WTC11 (cell line): ENCODE measurements at regions not wholly inside any gene's neighbourhood (a gene's known extent, or its start where the extent isn't known, plus 50 kb on each side); places are given as distances from the start of the nearest gene placed in this dataset.

Experiments used
- ATAC-seq: fragments of 200-7000 bp; cut with Tn5 transposase; 2 replicates; pipeline ENCODE4 v1.10.0; 2021; ENCODE audit warnings: mild to moderate bottlenecking, moderate library complexity
- CTCF ChIA-PET: fragments of 300-600 bp; sonication (Branson Sonifier 250); formaldehyde crosslinking; loops from one replicate; lab custom pipeline; 2021; ENCODE audit warnings: antibody characterized with exemption; lab: Charles Lee
- POLR2A ChIA-PET: fragments of 350-600 bp; sonication (Branson Sonifier 250); formaldehyde crosslinking; loops from one replicate; lab custom pipeline; 2021; ENCODE audit warnings: antibody characterized with exemption; lab: Charles Lee
- DNase-seq: peaks from one replicate; pipeline ENCODE4 v3.0.0; 2021; ENCODE audit warnings: low spot score
- H3K27ac Mint-ChIP-seq: 2 replicates; pipeline ENCODE4 v1.8.0; 2021; ENCODE audit warnings: mixed read lengths
- H3K27me3 Mint-ChIP-seq: 2 replicates; pipeline ENCODE4 v1.8.0; 2021; ENCODE audit warnings: low read depth, mild to moderate bottlenecking, moderate library complexity, mixed read lengths
- H3K36me3 Mint-ChIP-seq: 2 replicates; pipeline ENCODE4 v1.8.0; 2021; ENCODE audit warnings: mixed read lengths
- H3K4me1 Mint-ChIP-seq: 2 replicates; pipeline ENCODE4 v1.8.0; 2022; ENCODE audit warnings: mixed read lengths
- H3K4me3 Mint-ChIP-seq: 2 replicates; pipeline ENCODE4 v1.8.0; 2021; ENCODE audit warnings: mild to moderate bottlenecking, moderate library complexity, mixed read lengths
- H3K9me3 Mint-ChIP-seq: 2 replicates; pipeline ENCODE4 v1.8.0; 2021; ENCODE audit warnings: mixed read lengths
- CTCF ChIP-seq: fragments of 200-600 bp; IDR thresholded peaks from 2 replicates; pipeline ENCODE4 v1.8.0; 2022; ENCODE audit warnings: antibody characterized with exemption
- ELF4 ChIP-seq: sonication (generic); formaldehyde crosslinking; IDR thresholded peaks from 2 replicates; pipeline ENCODE4 v1.8.1; 2022; ENCODE audit warnings: low read depth, mild to moderate bottlenecking, moderate library complexity, missing genetic modification reagents
- ETV6 ChIP-seq: sonication (generic); formaldehyde crosslinking; IDR thresholded peaks from 2 replicates; pipeline ENCODE4 v1.8.1; 2022; ENCODE audit warnings: mild to moderate bottlenecking, missing genetic modification reagents
- HMGA2 ChIP-seq: fragments of 250-450 bp; sonication (Bioruptor Pico); IDR thresholded peaks from 2 replicates; pipeline ENCODE4 v1.4.0; 2021; ENCODE audit warnings: mild to moderate bottlenecking, moderate library complexity
- JAZF1 ChIP-seq: fragments of 250-450 bp; sonication (Bioruptor Pico); IDR thresholded peaks from 2 replicates; pipeline ENCODE4 v1.9.0; 2021; ENCODE audit warnings: moderate library complexity, mild to moderate bottlenecking, inconsistent platforms
- MXD4 ChIP-seq: fragments of 250-450 bp; sonication (Bioruptor Pico); IDR thresholded peaks from 2 replicates; pipeline ENCODE4 v1.8.0; 2021; ENCODE audit warnings: mild to moderate bottlenecking, moderate library complexity, borderline replicate concordance
- MYBL2 ChIP-seq: sonication (generic); formaldehyde crosslinking; IDR thresholded peaks from 2 replicates; pipeline ENCODE4 v1.8.1; 2023; ENCODE audit warnings: mild to moderate bottlenecking, moderate library complexity, missing genetic modification reagents
- NFE2L1 ChIP-seq: sonication (generic); formaldehyde crosslinking; IDR thresholded peaks from 2 replicates; pipeline ENCODE4 v1.8.1; 2023; ENCODE audit warnings: missing genetic modification reagents
- NR2C2 ChIP-seq: sonication (generic); formaldehyde crosslinking; IDR thresholded peaks from 2 replicates; pipeline ENCODE4 v1.8.0; 2022; ENCODE audit warnings: mild to moderate bottlenecking, missing genetic modification reagents
- OVOL2 ChIP-seq: fragments of 250-450 bp; sonication (Bioruptor Pico); IDR thresholded peaks from 2 replicates; pipeline ENCODE4 v1.9.0; 2021; ENCODE audit warnings: mild to moderate bottlenecking, borderline replicate concordance
- RORB ChIP-seq: fragments of 250-450 bp; sonication (Bioruptor Pico); IDR thresholded peaks from 2 replicates; pipeline ENCODE4 v1.9.0; 2021; ENCODE audit warnings: mild to moderate bottlenecking
- TEAD1 ChIP-seq: sonication (generic); formaldehyde crosslinking; IDR thresholded peaks from 2 replicates; pipeline ENCODE4 v1.8.0; 2022; ENCODE audit warnings: mild to moderate bottlenecking, missing genetic modification reagents
- TF ChIP-seq, protein P1 (sequence below): sonication (generic); formaldehyde crosslinking; IDR thresholded peaks from 2 replicates; pipeline ENCODE4 v1.8.1; 2023; ENCODE audit warnings: mild to moderate bottlenecking, missing genetic modification reagents, moderate library complexity
- TF ChIP-seq, protein P2 (sequence below): sonication (generic); formaldehyde crosslinking; IDR thresholded peaks from 2 replicates; pipeline ENCODE4 v1.8.1; 2022; ENCODE audit warnings: mild to moderate bottlenecking, missing genetic modification reagents, moderate library complexity, borderline replicate concordance
- TF ChIP-seq, protein P3 (sequence below): sonication (generic); formaldehyde crosslinking; IDR thresholded peaks from 2 replicates; pipeline ENCODE4 v1.8.0; 2022; ENCODE audit warnings: mild to moderate bottlenecking, missing genetic modification reagents
- TF ChIP-seq, protein P4 (sequence below): sonication (generic); formaldehyde crosslinking; IDR thresholded peaks from 2 replicates; pipeline ENCODE4 v1.8.1; 2022; ENCODE audit warnings: low read depth, missing genetic modification reagents, borderline replicate concordance
- TF ChIP-seq, protein P5 (sequence below): sonication (generic); formaldehyde crosslinking; IDR thresholded peaks from 2 replicates; pipeline ENCODE4 v1.8.0; 2022; ENCODE audit warnings: mild to moderate bottlenecking, missing genetic modification reagents
- TF ChIP-seq, protein P6 (sequence below): fragments of 250-450 bp; sonication (Bioruptor Pico); IDR thresholded peaks from 2 replicates; pipeline ENCODE4 v1.9.0; 2021; ENCODE audit warnings: mild to moderate bottlenecking
- TF ChIP-seq, protein P7 (sequence below): sonication (generic); formaldehyde crosslinking; IDR thresholded peaks from 2 replicates; pipeline ENCODE4 v1.8.1; 2022; ENCODE audit warnings: missing genetic modification reagents, borderline replicate concordance

DNA sequence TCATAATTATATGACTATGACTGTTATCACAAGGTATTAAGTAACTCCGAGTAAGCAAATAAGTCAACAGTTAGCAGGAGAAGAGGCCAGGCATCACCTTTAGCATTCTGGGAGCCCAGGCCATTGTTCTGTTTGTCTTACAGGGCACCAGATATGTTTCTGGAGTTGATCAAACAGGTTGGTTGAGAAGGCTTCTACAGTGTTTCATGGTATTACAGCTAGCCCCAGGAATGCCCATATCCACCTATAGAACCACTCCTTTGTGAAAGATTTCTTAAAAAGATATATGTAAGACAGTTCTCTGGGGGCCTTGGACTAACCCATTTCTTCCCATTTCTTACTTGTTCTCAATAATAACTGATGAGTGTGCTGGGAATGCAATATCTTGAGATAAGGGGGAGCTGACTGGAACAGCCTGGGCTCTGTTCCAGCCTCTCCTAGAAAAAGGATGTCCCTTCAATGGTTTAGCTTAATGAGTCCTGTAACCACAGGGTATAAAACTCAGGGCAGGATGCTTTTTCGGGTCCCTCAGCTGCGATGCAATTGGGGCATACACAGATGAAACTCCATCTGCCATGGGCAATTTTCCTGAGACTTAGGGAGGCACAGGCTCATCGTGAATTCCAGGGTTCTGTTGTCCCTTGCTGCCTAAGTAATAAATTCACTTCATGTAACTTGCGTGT, 286.4 kb downstream of the BAMBI start:
- POLR2A ChIA-PET: no interaction called here
- H3K36me3 Mint-ChIP-seq: no peaks in the 10 kb centered on the region
- TF ChIP-seq NR2C2 (CRISPR knock-in tag) (no peak), ELF4 (CRISPR knock-in tag) (no peak), NFE2L1 (CRISPR knock-in tag) (no peak), HMGA2 (CRISPR knock-in tag) (no peak), OVOL2 (no peak), CTCF (no peak), JAZF1 (CRISPR knock-in tag) (no peak), MYBL2 (CRISPR knock-in tag) (no peak), RORB (CRISPR knock-in tag) (no peak), MXD4 (CRISPR knock-in tag) (no peak), ETV6 (CRISPR knock-in tag) (no peak), TEAD1 (no peak)
- TF ChIP-seq, protein P1, sequence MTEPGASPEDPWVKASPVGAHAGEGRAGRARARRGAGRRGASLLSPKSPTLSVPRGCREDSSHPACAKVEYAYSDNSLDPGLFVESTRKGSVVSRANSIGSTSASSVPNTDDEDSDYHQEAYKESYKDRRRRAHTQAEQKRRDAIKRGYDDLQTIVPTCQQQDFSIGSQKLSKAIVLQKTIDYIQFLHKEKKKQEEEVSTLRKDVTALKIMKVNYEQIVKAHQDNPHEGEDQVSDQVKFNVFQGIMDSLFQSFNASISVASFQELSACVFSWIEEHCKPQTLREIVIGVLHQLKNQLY: no peak
- TF ChIP-seq, protein P2, sequence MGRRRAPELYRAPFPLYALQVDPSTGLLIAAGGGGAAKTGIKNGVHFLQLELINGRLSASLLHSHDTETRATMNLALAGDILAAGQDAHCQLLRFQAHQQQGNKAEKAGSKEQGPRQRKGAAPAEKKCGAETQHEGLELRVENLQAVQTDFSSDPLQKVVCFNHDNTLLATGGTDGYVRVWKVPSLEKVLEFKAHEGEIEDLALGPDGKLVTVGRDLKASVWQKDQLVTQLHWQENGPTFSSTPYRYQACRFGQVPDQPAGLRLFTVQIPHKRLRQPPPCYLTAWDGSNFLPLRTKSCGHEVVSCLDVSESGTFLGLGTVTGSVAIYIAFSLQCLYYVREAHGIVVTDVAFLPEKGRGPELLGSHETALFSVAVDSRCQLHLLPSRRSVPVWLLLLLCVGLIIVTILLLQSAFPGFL (CRISPR knock-in tag): no peak
- TF ChIP-seq, protein P3, sequence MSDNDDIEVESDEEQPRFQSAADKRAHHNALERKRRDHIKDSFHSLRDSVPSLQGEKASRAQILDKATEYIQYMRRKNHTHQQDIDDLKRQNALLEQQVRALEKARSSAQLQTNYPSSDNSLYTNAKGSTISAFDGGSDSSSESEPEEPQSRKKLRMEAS (CRISPR knock-in tag): no peak
- TF ChIP-seq, protein P4, sequence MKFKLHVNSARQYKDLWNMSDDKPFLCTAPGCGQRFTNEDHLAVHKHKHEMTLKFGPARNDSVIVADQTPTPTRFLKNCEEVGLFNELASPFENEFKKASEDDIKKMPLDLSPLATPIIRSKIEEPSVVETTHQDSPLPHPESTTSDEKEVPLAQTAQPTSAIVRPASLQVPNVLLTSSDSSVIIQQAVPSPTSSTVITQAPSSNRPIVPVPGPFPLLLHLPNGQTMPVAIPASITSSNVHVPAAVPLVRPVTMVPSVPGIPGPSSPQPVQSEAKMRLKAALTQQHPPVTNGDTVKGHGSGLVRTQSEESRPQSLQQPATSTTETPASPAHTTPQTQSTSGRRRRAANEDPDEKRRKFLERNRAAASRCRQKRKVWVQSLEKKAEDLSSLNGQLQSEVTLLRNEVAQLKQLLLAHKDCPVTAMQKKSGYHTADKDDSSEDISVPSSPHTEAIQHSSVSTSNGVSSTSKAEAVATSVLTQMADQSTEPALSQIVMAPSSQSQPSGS: no peak
- TF ChIP-seq, protein P5, sequence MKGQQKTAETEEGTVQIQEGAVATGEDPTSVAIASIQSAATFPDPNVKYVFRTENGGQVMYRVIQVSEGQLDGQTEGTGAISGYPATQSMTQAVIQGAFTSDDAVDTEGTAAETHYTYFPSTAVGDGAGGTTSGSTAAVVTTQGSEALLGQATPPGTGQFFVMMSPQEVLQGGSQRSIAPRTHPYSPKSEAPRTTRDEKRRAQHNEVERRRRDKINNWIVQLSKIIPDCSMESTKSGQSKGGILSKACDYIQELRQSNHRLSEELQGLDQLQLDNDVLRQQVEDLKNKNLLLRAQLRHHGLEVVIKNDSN (CRISPR knock-in tag): no peak
- TF ChIP-seq, protein P6, sequence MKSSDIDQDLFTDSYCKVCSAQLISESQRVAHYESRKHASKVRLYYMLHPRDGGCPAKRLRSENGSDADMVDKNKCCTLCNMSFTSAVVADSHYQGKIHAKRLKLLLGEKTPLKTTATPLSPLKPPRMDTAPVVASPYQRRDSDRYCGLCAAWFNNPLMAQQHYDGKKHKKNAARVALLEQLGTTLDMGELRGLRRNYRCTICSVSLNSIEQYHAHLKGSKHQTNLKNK (CRISPR knock-in tag): no peak
- TF ChIP-seq, protein P7, sequence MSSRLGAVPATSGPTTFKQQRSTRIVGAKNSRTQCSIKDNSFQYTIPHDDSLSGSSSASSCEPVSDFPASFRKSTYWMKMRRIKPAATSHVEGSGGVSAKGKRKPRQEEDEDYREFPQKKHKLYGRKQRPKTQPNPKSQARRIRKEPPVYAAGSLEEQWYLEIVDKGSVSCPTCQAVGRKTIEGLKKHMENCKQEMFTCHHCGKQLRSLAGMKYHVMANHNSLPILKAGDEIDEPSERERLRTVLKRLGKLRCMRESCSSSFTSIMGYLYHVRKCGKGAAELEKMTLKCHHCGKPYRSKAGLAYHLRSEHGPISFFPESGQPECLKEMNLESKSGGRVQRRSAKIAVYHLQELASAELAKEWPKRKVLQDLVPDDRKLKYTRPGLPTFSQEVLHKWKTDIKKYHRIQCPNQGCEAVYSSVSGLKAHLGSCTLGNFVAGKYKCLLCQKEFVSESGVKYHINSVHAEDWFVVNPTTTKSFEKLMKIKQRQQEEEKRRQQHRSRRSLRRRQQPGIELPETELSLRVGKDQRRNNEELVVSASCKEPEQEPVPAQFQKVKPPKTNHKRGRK: no peak
- TF ChIP-seq, all 79 proteins: peak for 0
- CTCF ChIA-PET: interaction anchor here (1.2 to 1.3 kb wide), 2 partner anchors 25 to 28 kb away, joined by 3 to 4 read pairs; no protein-coding TSS in a partner anchor
- no peak overlapping the region for H3K27ac Mint-ChIP-seq
- ATAC-seq (no peak), DNase-seq (no peak)
- H3K9me3 Mint-ChIP-seq: peaks cover 17% of the 10 kb centered on the region
- no peaks in the 10 kb centered on the region; the same call in 1 of the 2 replicates for H3K27me3 Mint-ChIP-seq
- no peak overlapping the region for H3K4me3 Mint-ChIP-seq
- peaks cover 5% of the 10 kb centered on the region for H3K4me1 Mint-ChIP-seq
